HL-60 (cell line): ENCODE measurements at regions not wholly inside any gene's neighbourhood (a gene's known extent, or its start where the extent isn't known, plus 50 kb on each side); places are given as distances from the start of the nearest gene placed in this dataset.
"Not testable (repeated sequence)": the region's sequence is repeated elsewhere in the genome, so short reads cannot be mapped to it uniquely, and the experiment has no call there.

Source experiments
- DNase-seq, 2 experiments: peaks; one replicate each; pipeline ENCODE4 v3.0.0-alpha.2; 2010 to 2020; ENCODE audit warnings: low read depth in 1 of 2, low spot score in 1 of 2
- H3K27ac ChIP-seq: fragments of 250-450 bp; sonication (Bioruptor Pico); replicated peaks from 2 replicates; pipeline ENCODE4 v1.5.1; 2020; ENCODE audit warnings: mild to moderate bottlenecking, moderate library complexity
- H3K27me3 ChIP-seq: fragments of 250-450 bp; sonication (Bioruptor Pico); 2 replicates; pipeline ENCODE4 v1.5.1; 2021; ENCODE audit warnings: mild to moderate bottlenecking, moderate library complexity; ENCODE audit not compliant: insufficient read depth, poor library complexity, severe bottlenecking
- H3K4me3 ChIP-seq: replicated peaks from 2 replicates; pipeline ENCODE4 v1.5.1; 2011; ENCODE audit warnings: mild to moderate bottlenecking, control low read depth, low read length; ENCODE audit not compliant: insufficient read depth
- CTCF ChIP-seq: IDR thresholded peaks from one replicate; pipeline ENCODE4 v1.5.1; 2011; ENCODE audit warnings: low read length, control low read depth, inconsistent platforms; ENCODE audit not compliant: insufficient read depth
- GABPA ChIP-seq: IDR thresholded peaks from 2 replicates; pipeline ENCODE4 v1.6.1; 2012; ENCODE audit warnings: low read depth
- POLR2AphosphoS5 ChIP-seq: IDR thresholded peaks from 2 replicates; pipeline ENCODE4 v1.6.1; 2012; ENCODE audit warnings: low read depth
- REST ChIP-seq: IDR thresholded peaks from 2 replicates; pipeline ENCODE4 v1.6.1; 2012; ENCODE audit warnings: low read depth; ENCODE audit not compliant: insufficient replicate concordance
- SPI1 ChIP-seq: IDR thresholded peaks from 2 replicates; pipeline ENCODE4 v1.6.1; 2012; ENCODE audit warnings: low read depth, mild to moderate bottlenecking, borderline replicate concordance

GRCh38 chr19:13633109-13633508 is 126.8 kb upstream of the CACNA1A start:
- H3K4me3 ChIP-seq, result no peak overlapping the region
- no peaks in the 10 kb centered on the region for H3K27me3 ChIP-seq
- H3K27ac ChIP-seq, result no peak overlapping the region
- TF ChIP-seq REST, result no peak
- no peak for TF ChIP-seq POLR2AphosphoS5
- no peak for TF ChIP-seq SPI1
- TF ChIP-seq CTCF, result no peak
- no peak for TF ChIP-seq GABPA
- no peak for DNase-seq

- H3K27me3 ChIP-seq, DNase-seq, H3K27ac ChIP-seq, H3K4me3 ChIP-seq: not testable (repeated sequence)
Measured at GRCh38 chr19:13632164-13632563, 125.9 kb upstream of the CACNA1A start.

- Histone ChIP-seq H3K4me3 (no peak overlapping the region), H3K27ac (no peak overlapping the region), H3K27me3 (no peaks in the 10 kb centered on the region)
- DNase-seq, result no peak
- no peak for TF ChIP-seq GABPA
- TF ChIP-seq SPI1, result no peak
- TF ChIP-seq POLR2AphosphoS5, result no peak
- no peak for TF ChIP-seq CTCF
- TF ChIP-seq REST, result no peak
Measured at GRCh38 chr19:13629687-13630357, 123.5 kb upstream of the CACNA1A start.

GRCh38 chr19:13627531-13627930 is 121.3 kb upstream of the CACNA1A start:
- Histone ChIP-seq H3K4me3 (no peak overlapping the region), H3K27ac (no peak overlapping the region), H3K27me3 (no peaks in the 10 kb centered on the region)
- no peak for TF ChIP-seq SPI1
- no peak for TF ChIP-seq POLR2AphosphoS5
- no peak for TF ChIP-seq CTCF
- DNase-seq, result no peak
